GM21528 (cell line): ENCODE measurements at regions not wholly inside any gene's neighbourhood (a gene's known extent, or its start where the extent isn't known, plus 50 kb on each side); places are given as distances from the start of the nearest gene placed in this dataset.

Experiments
- ATAC-seq: cut with Tn5 transposase; IDR thresholded peaks from one replicate; pipeline ENCODE4 v1.9.1; 2021; ENCODE audit warnings: mild to moderate bottlenecking, moderate library complexity; ENCODE audit not compliant: unreplicated experiment, low FRiP score

- no peak for ATAC-seq
These were observed 64.8 kb downstream of the ADRA2C start for GRCh38 chr4:3830774-3831528.

GRCh38 chr4:3831529-3832150, 65.5 kb downstream of the ADRA2C start:
- no peak for ATAC-seq

GRCh38 chr4:3832536-3833220, 66.5 kb downstream of the ADRA2C start:
- no peak for ATAC-seq

- no peak for ATAC-seq
These were observed 67.3 kb downstream of the ADRA2C start for GRCh38 chr4:3833326-3833989.

GRCh38 chr4:3834186-3834662, 68.0 kb downstream of the ADRA2C start:
- no peak for ATAC-seq

GRCh38 chr4:3834663-3835521, 68.7 kb downstream of the ADRA2C start:
- ATAC-seq, result no peak

GRCh38 chr4:3835527-3836405, 69.6 kb downstream of the ADRA2C start:
- ATAC-seq, result no peak

GRCh38 chr4:3836406-3836755, 70.2 kb downstream of the ADRA2C start:
- no peak for ATAC-seq

GRCh38 chr4:3836756-3837601, 70.8 kb downstream of the ADRA2C start:
- no peak for ATAC-seq

- ATAC-seq, result no peak
These were observed 72.5 kb downstream of the ADRA2C start for GRCh38 chr4:3838437-3839380.

- ATAC-seq, result no peak
These were observed 79.0 kb downstream of the ADRA2C start for GRCh38 chr4:3845094-3845743.

GRCh38 chr4:3845744-3846429, 79.7 kb downstream of the ADRA2C start:
- ATAC-seq, result no peak

- ATAC-seq, result no peak
These were observed 81.2 kb downstream of the ADRA2C start for GRCh38 chr4:3847211-3847940.

GRCh38 chr4:3848323-3848722, 82.1 kb downstream of the ADRA2C start:
- ATAC-seq, result no peak

- no peak for ATAC-seq
These were observed 83.0 kb downstream of the ADRA2C start for GRCh38 chr4:3849140-3849539.
